ENCODE measurements at regions not wholly inside any gene's neighbourhood (a gene's known extent, or its start where the extent isn't known, plus 50 kb on each side); places are given as distances from the start of the nearest gene placed in this dataset.

DNA sequence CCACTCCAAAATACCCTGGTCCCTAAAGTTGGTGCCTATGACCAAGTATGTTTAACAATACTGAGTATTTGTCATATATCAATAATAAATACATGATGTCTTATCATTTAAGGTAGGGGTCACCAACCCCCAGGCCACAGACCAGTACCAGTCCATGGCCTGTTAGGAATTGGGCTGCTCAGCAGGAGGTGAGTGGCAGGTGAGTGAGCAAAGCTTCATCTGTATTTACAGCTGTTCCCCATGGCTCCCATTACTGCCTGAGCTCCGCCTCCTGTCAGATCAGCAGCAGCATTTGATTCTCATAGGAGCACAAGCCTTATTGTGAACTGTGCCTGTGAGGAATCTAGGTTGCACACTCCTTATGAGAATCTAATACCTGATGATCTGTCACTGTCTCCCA, 126.2 kb downstream of the HNRNPD start:
- Histone ChIP-seq H3K27me3 (replicated peaks in 1 of 4; ENCODE audit: control extremely low read depth in 1 of 4, control insufficient read depth in 3 of 4, insufficient read depth in 4 of 4, low read length in 3 of 4) (no peaks in the 10 kb centered on the region), H3K79me2 (ENCODE audit: control insufficient read depth, insufficient read depth, low read length) (no peaks in the 10 kb centered on the region), H3K9me3 (ENCODE audit: control extremely low read depth in 1 of 3, control insufficient read depth in 2 of 3, insufficient read depth in 1 of 3, low read length in 2 of 3) (no peaks in the 10 kb centered on the region), H2AFZ (ENCODE audit: insufficient read depth, low read depth, low read length, poor library complexity, severe bottlenecking) (no peak overlapping the region), H3K27ac (ENCODE audit: low read length in 2 of 2) (no peak overlapping the region), H3K36me3 (replicated peaks in 1 of 2; ENCODE audit: control extremely low read depth in 1 of 2, control insufficient read depth in 1 of 2, extremely low read depth in 1 of 2, insufficient read depth in 2 of 2, low read length in 1 of 2) (no peaks in the 10 kb centered on the region), H3K9ac (ENCODE audit: low read length) (no peak overlapping the region), H3K4me1 (ENCODE audit: control insufficient read depth in 2 of 2, insufficient read depth in 2 of 2, low read length in 2 of 2) (no peaks in the 10 kb centered on the region), H4K20me1 (ENCODE audit: control insufficient read depth, insufficient read depth, low read length, poor library complexity, severe bottlenecking) (no peaks in the 10 kb centered on the region), H3K4me3 (ENCODE audit: control extremely low read depth in 1 of 5, extremely low read depth in 1 of 5, insufficient read depth in 1 of 5, low read depth in 2 of 5, low read length in 4 of 5) (no peak overlapping the region), H3K4me2 (replicated peaks; ENCODE audit: low read depth, low read length, poor library complexity, severe bottlenecking) (no peak overlapping the region)
- DNase-seq = no peak
- 88% methylated on average over 1 of the region's 1 CpG for WGBS (ENCODE audit: insufficient coverage)
- CTCF ChIA-PET = interaction anchor here (0.6 to 2.6 kb wide), 3 partner anchors 17 to 113 kb away, joined by 4 to 12 read pairs (median 9); no protein-coding TSS in a partner anchor
- POLR2A ChIA-PET = no interaction called here
- no peaks in the 10 kb centered on the region for H3K4me1 Mint-ChIP-seq
- TF ChIP-seq EZH2 (IDR thresholded peaks at IDR 0.05; ENCODE audit: borderline replicate concordance, insufficient read depth, low read depth, low read length, poor library complexity, severe bottlenecking) = no peak
- TF ChIP-seq, protein P1, sequence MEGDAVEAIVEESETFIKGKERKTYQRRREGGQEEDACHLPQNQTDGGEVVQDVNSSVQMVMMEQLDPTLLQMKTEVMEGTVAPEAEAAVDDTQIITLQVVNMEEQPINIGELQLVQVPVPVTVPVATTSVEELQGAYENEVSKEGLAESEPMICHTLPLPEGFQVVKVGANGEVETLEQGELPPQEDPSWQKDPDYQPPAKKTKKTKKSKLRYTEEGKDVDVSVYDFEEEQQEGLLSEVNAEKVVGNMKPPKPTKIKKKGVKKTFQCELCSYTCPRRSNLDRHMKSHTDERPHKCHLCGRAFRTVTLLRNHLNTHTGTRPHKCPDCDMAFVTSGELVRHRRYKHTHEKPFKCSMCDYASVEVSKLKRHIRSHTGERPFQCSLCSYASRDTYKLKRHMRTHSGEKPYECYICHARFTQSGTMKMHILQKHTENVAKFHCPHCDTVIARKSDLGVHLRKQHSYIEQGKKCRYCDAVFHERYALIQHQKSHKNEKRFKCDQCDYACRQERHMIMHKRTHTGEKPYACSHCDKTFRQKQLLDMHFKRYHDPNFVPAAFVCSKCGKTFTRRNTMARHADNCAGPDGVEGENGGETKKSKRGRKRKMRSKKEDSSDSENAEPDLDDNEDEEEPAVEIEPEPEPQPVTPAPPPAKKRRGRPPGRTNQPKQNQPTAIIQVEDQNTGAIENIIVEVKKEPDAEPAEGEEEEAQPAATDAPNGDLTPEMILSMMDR (IDR thresholded peaks at IDR 0.05) = no peak
- peaks cover 3% of the 10 kb centered on the region for H3K9me3 Mint-ChIP-seq (ENCODE audit: insufficient read depth)
- intact Hi-C loops (cut with micrococcal nuclease) = no loop called here
- no peak for ATAC-seq (ENCODE audit: low read depth)
- H3K4me3 Mint-ChIP-seq = no peak overlapping the region
- H3K27ac Mint-ChIP-seq = no peak overlapping the region
- no peaks in the 10 kb centered on the region for H3K27me3 Mint-ChIP-seq

DNA sequence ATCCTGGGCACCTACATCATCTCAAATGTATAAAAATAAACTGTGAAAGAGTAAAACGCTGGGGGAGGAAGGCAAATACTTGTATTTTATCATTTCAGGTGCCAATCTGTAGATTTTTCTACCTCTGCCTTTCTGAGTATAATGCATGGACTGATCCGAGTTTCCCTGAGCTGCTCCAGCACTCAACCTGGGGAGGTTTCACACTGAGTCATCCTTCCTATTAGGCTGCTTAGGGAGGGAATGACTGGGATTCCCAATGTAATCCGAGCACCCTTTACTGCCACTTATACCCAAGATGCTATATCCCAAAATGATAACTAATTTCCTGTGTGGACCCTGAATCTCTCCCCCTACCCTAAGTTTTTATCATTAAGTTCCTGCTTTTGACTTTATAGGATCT, 126.6 kb downstream of the HNRNPD start:
- CTCF ChIA-PET = interaction anchor here (2.0 to 2.6 kb wide), 2 partner anchors 21 to 114 kb away, joined by 9 to 12 read pairs; no protein-coding TSS in a partner anchor
- POLR2A ChIA-PET = no interaction called here
- Histone ChIP-seq H3K4me3 (ENCODE audit: control extremely low read depth in 1 of 5, extremely low read depth in 1 of 5, insufficient read depth in 1 of 5, low read depth in 2 of 5, low read length in 4 of 5) (no peak overlapping the region), H3K9me3 (ENCODE audit: control extremely low read depth in 1 of 3, control insufficient read depth in 2 of 3, insufficient read depth in 1 of 3, low read length in 2 of 3) (no peaks in the 10 kb centered on the region), H4K20me1 (ENCODE audit: control insufficient read depth, insufficient read depth, low read length, poor library complexity, severe bottlenecking) (no peaks in the 10 kb centered on the region), H3K36me3 (replicated peaks in 1 of 2; ENCODE audit: control extremely low read depth in 1 of 2, control insufficient read depth in 1 of 2, extremely low read depth in 1 of 2, insufficient read depth in 2 of 2, low read length in 1 of 2) (no peaks in the 10 kb centered on the region), H3K27ac (ENCODE audit: low read length in 2 of 2) (no peak overlapping the region), H3K4me1 (ENCODE audit: control insufficient read depth in 2 of 2, insufficient read depth in 2 of 2, low read length in 2 of 2) (no peaks in the 10 kb centered on the region), H3K9ac (ENCODE audit: low read length) (no peak overlapping the region), H3K79me2 (ENCODE audit: control insufficient read depth, insufficient read depth, low read length) (no peaks in the 10 kb centered on the region), H3K4me2 (replicated peaks; ENCODE audit: low read depth, low read length, poor library complexity, severe bottlenecking) (no peak overlapping the region), H2AFZ (ENCODE audit: insufficient read depth, low read depth, low read length, poor library complexity, severe bottlenecking) (no peak overlapping the region), H3K27me3 (replicated peaks in 1 of 4; ENCODE audit: control extremely low read depth in 1 of 4, control insufficient read depth in 3 of 4, insufficient read depth in 4 of 4, low read length in 3 of 4) (no peaks in the 10 kb centered on the region)
- ATAC-seq (ENCODE audit: low read depth) = no peak
- Mint-ChIP-seq H3K27ac (no peak overlapping the region), H3K4me3 (no peak overlapping the region), H3K27me3 (no peaks in the 10 kb centered on the region), H3K9me3 (ENCODE audit: insufficient read depth) (peaks cover 3% of the 10 kb centered on the region), H3K4me1 (no peaks in the 10 kb centered on the region)
- no peak for TF ChIP-seq EZH2 (IDR thresholded peaks at IDR 0.05; ENCODE audit: borderline replicate concordance, insufficient read depth, low read depth, low read length, poor library complexity, severe bottlenecking)
- TF ChIP-seq, protein P1 (IDR thresholded peaks at IDR 0.05) = no peak
- intact Hi-C loops (cut with micrococcal nuclease) = no loop called here
- DNase-seq = no peak
- WGBS (ENCODE audit: insufficient coverage) = no CpG with 5 or more reads among the region's 3 CpGs
